Breast epithelium (tissue), 3 donors: ENCODE measurements at regions not wholly inside any gene's neighbourhood (a gene's known extent, or its start where the extent isn't known, plus 50 kb on each side); places are given as distances from the start of the nearest gene placed in this dataset.
"Not testable (repeated sequence)": the region's sequence is repeated elsewhere in the genome, so short reads cannot be mapped to it uniquely, and the experiment has no call there.

Experiments
- POLR2A ChIP-seq: fragments of 450-650 bp; IDR thresholded peaks from one replicate; pipeline ENCODE4 v1.6.1; 2016; ENCODE audit warnings: antibody characterized with exemption, mild to moderate bottlenecking, moderate library complexity
- POLR2AphosphoS5 ChIP-seq, 3 donors: sonication (generic); formaldehyde crosslinking; IDR thresholded peaks; one replicate each; pipeline ENCODE4 v1.6.1; 2017; ENCODE audit warnings: antibody characterized with exemption in 3 of 3
- TF ChIP-seq, protein P1 (sequence below), 3 donors: fragments of 450-650 bp; IDR thresholded peaks; one replicate each; pipeline ENCODE4 v1.5.1; 2016 to 2017; ENCODE audit warnings: antibody characterized with exemption in 3 of 3, mild to moderate bottlenecking in 3 of 3, moderate library complexity in 3 of 3

DNA sequence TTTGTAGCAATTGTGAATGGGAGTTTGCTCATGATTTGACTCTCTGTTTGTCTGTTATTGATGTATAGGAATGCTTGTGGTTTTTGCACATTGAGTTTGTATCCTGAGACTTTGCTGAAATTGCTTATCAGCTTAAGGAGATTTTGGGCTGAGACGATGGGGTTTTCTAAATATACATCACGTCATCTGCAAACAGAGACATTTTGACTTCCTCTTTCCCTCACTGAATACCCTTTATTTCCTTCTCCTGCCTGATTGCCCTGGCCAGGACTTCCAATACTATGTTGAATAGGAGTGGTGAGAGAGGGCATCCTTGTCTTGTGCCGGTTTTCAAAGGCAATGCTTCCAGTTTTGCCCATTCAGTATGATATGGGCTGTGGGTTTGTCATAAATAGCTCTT lies 96.6 kb downstream of the EBLN1 start:
- TF ChIP-seq POLR2AphosphoS5 (IDR thresholded peaks at IDR 0.05); POLR2A: not testable (repeated sequence)
- TF ChIP-seq, protein P1, sequence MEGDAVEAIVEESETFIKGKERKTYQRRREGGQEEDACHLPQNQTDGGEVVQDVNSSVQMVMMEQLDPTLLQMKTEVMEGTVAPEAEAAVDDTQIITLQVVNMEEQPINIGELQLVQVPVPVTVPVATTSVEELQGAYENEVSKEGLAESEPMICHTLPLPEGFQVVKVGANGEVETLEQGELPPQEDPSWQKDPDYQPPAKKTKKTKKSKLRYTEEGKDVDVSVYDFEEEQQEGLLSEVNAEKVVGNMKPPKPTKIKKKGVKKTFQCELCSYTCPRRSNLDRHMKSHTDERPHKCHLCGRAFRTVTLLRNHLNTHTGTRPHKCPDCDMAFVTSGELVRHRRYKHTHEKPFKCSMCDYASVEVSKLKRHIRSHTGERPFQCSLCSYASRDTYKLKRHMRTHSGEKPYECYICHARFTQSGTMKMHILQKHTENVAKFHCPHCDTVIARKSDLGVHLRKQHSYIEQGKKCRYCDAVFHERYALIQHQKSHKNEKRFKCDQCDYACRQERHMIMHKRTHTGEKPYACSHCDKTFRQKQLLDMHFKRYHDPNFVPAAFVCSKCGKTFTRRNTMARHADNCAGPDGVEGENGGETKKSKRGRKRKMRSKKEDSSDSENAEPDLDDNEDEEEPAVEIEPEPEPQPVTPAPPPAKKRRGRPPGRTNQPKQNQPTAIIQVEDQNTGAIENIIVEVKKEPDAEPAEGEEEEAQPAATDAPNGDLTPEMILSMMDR (IDR thresholded peaks at IDR 0.05): not testable (repeated sequence)
